ENCODE measurements at regions not wholly inside any gene's neighbourhood (a gene's known extent, or its start where the extent isn't known, plus 50 kb on each side); places are given as distances from the start of the nearest gene placed in this dataset.

- no peak for TF ChIP-seq CTCF (conservative IDR thresholded peaks at IDR 0.05 in 1 of 2, IDR thresholded peaks at IDR 0.05 in 1 of 2; ENCODE audit: extremely low read depth in 1 of 2, insufficient read depth in 1 of 2, low read depth in 1 of 2, low read length in 2 of 2)
- TF ChIP-seq EZH2 (IDR thresholded peaks at IDR 0.05; ENCODE audit: borderline replicate concordance, low read length): no peak
Observed at GRCh38 chr9:109959679-109960078, 179.7 kb downstream of the PALM2AKAP2 start.

All from mammary epithelial cell (primary cell).